ENCODE measurements at regions not wholly inside any gene's neighbourhood (a gene's known extent, or its start where the extent isn't known, plus 50 kb on each side); places are given as distances from the start of the nearest gene placed in this dataset.
A peak's percentile ranks its signal among the peaks of the same experiment; 100 is the strongest.

DNA sequence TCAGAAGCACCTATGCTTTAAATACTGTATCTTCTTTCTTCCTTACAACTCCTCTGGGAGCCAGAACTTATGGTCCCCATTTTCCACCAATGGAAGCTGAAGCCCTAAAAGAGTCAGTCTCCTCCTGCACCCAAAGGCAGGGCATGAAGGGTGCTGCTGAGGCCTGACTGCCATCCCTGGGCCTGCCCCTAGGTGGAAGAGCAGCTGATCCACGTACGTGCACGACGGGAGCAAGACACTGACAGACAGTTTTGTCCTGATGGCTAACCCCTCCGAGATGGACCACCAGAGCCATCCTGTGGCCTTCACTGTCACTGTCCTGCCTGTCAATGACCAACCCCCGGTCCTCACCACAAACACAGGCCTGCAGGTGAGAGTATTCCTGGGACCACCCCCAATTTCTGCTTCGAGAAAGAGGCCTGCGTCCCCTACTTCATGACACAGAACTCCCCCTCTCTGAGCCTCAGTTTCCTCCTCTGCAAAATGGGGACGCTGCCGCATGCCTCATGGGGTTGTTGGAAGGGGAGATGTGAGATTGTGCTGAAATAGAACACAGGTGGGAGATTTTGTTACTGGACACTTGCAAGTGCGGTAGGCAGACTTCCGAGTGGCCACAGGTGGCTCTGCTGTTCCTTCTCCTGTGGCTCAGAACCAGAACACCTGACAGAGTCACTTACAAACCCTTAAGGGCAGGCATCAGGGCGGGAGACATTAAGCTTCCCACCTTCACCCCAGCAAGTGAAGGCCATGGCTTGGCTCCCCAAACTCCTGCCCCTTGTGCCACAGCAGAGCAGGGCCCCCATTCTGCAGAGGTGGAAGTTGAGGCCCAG lies 175.4 kb downstream of the TBC1D2B start:
- Histone ChIP-seq H3K4me3 (replicated peaks in 1 of 3; ENCODE audit: insufficient read depth in 1 of 3, low read depth in 2 of 3, low read length in 3 of 3) (no peak overlapping the region), H3K4me2 (ENCODE audit: low read depth, low read length) (no peak overlapping the region), H3K9me3 (ENCODE audit: low read length) (no peaks in the 10 kb centered on the region), H3K27ac (ENCODE audit: extremely low read length, insufficient read depth, low read length) (no peak overlapping the region), H4K20me1 (ENCODE audit: insufficient read depth, low read length) (no peaks in the 10 kb centered on the region), H3K79me2 (ENCODE audit: insufficient read depth, low read length) (no peaks in the 10 kb centered on the region), H3K4me1 (ENCODE audit: insufficient read depth, low read length) (no peaks in the 10 kb centered on the region), H2AFZ (ENCODE audit: low read length) (no peak overlapping the region), H3K36me3 (replicated peaks in 1 of 2; ENCODE audit: control insufficient read depth in 1 of 2, insufficient read depth in 2 of 2, low read length in 2 of 2) (no peaks in the 10 kb centered on the region), H3K27me3 (ENCODE audit: control insufficient read depth in 1 of 2, insufficient read depth in 2 of 2, low read length in 2 of 2) (peaks cover 0 to 2% of the 10 kb centered on the region in 2 experiments; a peak in 2 of 5 replicates), H3K9ac (ENCODE audit: insufficient read depth, low read depth, low read length) (no peak overlapping the region)
- in situ Hi-C loops (cut with HindIII; ENCODE audit: extremely low pct_ligation_motif_present, low pct_unique_long_range_greater_than_20kb): no loop called here
- FAIRE-seq (peak; percentile 39), ATAC-seq (peak; percentile 77), DNase-seq (ENCODE audit: low spot score) (no peak)
- TF ChIP-seq, protein P1, sequence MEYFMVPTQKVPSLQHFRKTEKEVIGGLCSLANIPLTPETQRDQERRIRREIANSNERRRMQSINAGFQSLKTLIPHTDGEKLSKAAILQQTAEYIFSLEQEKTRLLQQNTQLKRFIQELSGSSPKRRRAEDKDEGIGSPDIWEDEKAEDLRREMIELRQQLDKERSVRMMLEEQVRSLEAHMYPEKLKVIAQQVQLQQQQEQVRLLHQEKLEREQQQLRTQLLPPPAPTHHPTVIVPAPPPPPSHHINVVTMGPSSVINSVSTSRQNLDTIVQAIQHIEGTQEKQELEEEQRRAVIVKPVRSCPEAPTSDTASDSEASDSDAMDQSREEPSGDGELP (IDR thresholded peaks at IDR 0.05; ENCODE audit: borderline replicate concordance, low read depth): peak; percentile 62; the same call in 1 of the 2 replicates
- TF ChIP-seq ZNF629 (CRISPR knock-in tag; conservative IDR thresholded peaks at IDR 0.05) (peak; percentile 29; the same call in 1 of the 2 replicates), STAT5B (CRISPR knock-in tag; IDR thresholded peaks at IDR 0.05) (no peak)
- TF ChIP-seq, protein P2, sequence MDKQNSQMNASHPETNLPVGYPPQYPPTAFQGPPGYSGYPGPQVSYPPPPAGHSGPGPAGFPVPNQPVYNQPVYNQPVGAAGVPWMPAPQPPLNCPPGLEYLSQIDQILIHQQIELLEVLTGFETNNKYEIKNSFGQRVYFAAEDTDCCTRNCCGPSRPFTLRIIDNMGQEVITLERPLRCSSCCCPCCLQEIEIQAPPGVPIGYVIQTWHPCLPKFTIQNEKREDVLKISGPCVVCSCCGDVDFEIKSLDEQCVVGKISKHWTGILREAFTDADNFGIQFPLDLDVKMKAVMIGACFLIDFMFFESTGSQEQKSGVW (CRISPR knock-in tag; IDR thresholded peaks at IDR 0.05; ENCODE audit: borderline replicate concordance): no peak
- TF ChIP-seq, protein P3, sequence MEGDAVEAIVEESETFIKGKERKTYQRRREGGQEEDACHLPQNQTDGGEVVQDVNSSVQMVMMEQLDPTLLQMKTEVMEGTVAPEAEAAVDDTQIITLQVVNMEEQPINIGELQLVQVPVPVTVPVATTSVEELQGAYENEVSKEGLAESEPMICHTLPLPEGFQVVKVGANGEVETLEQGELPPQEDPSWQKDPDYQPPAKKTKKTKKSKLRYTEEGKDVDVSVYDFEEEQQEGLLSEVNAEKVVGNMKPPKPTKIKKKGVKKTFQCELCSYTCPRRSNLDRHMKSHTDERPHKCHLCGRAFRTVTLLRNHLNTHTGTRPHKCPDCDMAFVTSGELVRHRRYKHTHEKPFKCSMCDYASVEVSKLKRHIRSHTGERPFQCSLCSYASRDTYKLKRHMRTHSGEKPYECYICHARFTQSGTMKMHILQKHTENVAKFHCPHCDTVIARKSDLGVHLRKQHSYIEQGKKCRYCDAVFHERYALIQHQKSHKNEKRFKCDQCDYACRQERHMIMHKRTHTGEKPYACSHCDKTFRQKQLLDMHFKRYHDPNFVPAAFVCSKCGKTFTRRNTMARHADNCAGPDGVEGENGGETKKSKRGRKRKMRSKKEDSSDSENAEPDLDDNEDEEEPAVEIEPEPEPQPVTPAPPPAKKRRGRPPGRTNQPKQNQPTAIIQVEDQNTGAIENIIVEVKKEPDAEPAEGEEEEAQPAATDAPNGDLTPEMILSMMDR (CRISPR knock-in tag; IDR thresholded peaks at IDR 0.05): 0 out of 2 replicates have a peak, but pooled peaks have one; percentile 13
- 60% methylated on average over 7 of the region's 13 CpGs for WGBS (ENCODE audit: low lambda C conversion rate)
- BruUV-seq (replicated peaks): no TSS peak
- ChIA-PET CTCF (ENCODE audit: low intra/inter-chr PET ratio, low total read pairs) (no interaction called here), POLR2A (no interaction called here)
- intact Hi-C loops (cut with micrococcal nuclease; ENCODE audit: unreplicated experiment): no loop called here
